ENCODE measurements at regions not wholly inside any gene's neighbourhood (a gene's known extent, or its start where the extent isn't known, plus 50 kb on each side); places are given as distances from the start of the nearest gene placed in this dataset.

DNA sequence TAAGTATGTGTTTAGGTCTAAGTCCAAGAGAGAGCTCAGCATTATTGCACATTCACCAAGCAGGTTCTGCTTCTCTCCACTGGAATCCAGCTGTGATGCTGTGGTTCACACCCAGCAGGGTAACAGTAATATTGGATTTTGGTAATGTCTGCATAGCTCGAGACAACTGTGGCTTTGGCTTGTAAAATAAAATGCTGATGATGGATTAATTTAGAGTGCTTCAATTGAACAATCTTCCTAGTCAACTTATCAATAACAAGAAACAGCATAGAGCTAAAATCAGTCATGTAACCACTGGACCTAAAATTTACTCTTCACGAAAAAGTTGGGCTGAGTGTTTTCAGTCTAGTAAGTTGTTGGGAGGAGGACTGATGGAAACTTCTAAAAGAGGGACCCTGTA lies 709.2 kb downstream of the TYW1 start:
- H3K9me3 ChIP-seq (ENCODE audit: control insufficient read depth, insufficient read depth, low read depth, low read length) = no peaks in the 10 kb centered on the region

DNA sequence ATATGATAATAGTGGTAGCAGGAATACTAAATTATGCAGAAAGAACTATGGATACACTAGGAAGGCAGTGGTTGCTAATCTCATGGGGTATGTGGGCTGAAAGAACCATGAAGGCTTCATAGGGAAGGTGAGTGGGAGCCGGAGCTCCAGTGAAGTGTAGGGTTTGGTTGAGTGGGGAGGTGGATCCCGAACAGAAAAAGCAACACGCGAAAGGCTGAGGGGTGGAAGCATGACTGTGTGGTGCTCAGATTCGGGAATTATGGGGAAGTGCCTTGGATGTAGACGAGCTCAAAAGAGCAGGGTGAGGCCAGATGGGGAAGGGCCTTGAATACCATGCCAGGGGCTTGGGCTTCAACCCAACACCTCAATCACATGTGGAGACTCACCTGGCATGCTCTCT lies 715.1 kb downstream of the TYW1 start:
- Histone ChIP-seq H3K4me3 (ENCODE audit: low read depth, low read length) (no peak overlapping the region), H3K27ac (ENCODE audit: extremely low read depth, low read depth, low read length) (no peak overlapping the region), H3K36me3 (ENCODE audit: control insufficient read depth in 2 of 2, insufficient read depth in 1 of 2, low read length in 2 of 2) (no peaks in the 10 kb centered on the region), H3K9me3 (ENCODE audit: control insufficient read depth, insufficient read depth, low read depth, low read length) (no peaks in the 10 kb centered on the region), H3K4me1 (ENCODE audit: control insufficient read depth, insufficient read depth, low read length) (no peaks in the 10 kb centered on the region)
- ChIA-PET POLR2A (no interaction called here), CTCF (no interaction called here)
- TF ChIP-seq ZNF768 (tag by site-specific recombination; IDR thresholded peaks at IDR 0.05) = no peak
- no peak for TF ChIP-seq ZNF624 (tag by site-specific recombination; IDR thresholded peaks at IDR 0.05)
- TF ChIP-seq ZEB2 (tag by site-specific recombination; IDR thresholded peaks at IDR 0.05) = no peak
- no peak for TF ChIP-seq KLF9 (tag by site-specific recombination; IDR thresholded peaks at IDR 0.05; ENCODE audit: low read depth)
- TF ChIP-seq, protein P1, sequence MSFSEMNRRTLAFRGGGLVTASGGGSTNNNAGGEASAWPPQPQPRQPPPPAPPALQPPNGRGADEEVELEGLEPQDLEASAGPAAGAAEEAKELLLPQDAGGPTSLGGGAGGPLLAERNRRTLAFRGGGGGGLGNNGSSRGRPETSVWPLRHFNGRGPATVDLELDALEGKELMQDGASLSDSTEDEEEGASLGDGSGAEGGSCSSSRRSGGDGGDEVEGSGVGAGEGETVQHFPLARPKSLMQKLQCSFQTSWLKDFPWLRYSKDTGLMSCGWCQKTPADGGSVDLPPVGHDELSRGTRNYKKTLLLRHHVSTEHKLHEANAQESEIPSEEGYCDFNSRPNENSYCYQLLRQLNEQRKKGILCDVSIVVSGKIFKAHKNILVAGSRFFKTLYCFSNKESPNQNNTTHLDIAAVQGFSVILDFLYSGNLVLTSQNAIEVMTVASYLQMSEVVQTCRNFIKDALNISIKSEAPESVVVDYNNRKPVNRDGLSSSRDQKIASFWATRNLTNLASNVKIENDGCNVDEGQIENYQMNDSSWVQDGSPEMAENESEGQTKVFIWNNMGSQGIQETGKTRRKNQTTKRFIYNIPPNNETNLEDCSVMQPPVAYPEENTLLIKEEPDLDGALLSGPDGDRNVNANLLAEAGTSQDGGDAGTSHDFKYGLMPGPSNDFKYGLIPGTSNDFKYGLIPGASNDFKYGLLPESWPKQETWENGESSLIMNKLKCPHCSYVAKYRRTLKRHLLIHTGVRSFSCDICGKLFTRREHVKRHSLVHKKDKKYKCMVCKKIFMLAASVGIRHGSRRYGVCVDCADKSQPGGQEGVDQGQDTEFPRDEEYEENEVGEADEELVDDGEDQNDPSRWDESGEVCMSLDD (tag by site-specific recombination; IDR thresholded peaks at IDR 0.05) = no peak
- TF ChIP-seq, protein P2, sequence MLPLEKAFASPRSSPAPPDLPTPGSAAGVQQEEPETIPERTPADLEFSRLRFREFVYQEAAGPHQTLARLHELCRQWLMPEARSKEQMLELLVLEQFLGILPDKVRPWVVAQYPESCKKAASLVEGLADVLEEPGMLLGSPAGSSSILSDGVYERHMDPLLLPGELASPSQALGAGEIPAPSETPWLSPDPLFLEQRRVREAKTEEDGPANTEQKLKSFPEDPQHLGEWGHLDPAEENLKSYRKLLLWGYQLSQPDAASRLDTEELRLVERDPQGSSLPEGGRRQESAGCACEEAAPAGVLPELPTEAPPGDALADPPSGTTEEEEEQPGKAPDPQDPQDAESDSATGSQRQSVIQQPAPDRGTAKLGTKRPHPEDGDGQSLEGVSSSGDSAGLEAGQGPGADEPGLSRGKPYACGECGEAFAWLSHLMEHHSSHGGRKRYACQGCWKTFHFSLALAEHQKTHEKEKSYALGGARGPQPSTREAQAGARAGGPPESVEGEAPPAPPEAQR (tag by site-specific recombination; IDR thresholded peaks at IDR 0.05) = no peak
- no peak for TF ChIP-seq SETDB1 (IDR thresholded peaks at IDR 0.05; ENCODE audit: insufficient read length, low read length)
- TF ChIP-seq ZNF664 (tag by site-specific recombination; IDR thresholded peaks at IDR 0.05) = no peak
- no peak for TF ChIP-seq ZNF157 (tag by site-specific recombination; IDR thresholded peaks at IDR 0.05)
- TF ChIP-seq ZNF521 (tag by site-specific recombination; IDR thresholded peaks at IDR 0.05) = no peak
- TF ChIP-seq ZNF16 (tag by site-specific recombination; IDR thresholded peaks at IDR 0.05; ENCODE audit: low read depth) = no peak

More for the DNA sequence above, 709.2 kb downstream of the TYW1 start:
- ChIA-PET POLR2A (no interaction called here), CTCF (interaction anchor here (0.6 to 0.7 kb wide), 2 partner anchors 139 to 496 kb away, joined by 3 to 4 read pairs; no protein-coding TSS in a partner anchor)
- no peaks in the 10 kb centered on the region for H3K36me3 ChIP-seq (ENCODE audit: control insufficient read depth in 2 of 2, insufficient read depth in 1 of 2, low read length in 2 of 2)
- TF ChIP-seq ZNF561 (tag by site-specific recombination; IDR thresholded peaks at IDR 0.05; ENCODE audit: borderline replicate concordance) (no peak), ZNF548 (tag by site-specific recombination; IDR thresholded peaks at IDR 0.05) (no peak), ZNF580 (tag by site-specific recombination; IDR thresholded peaks at IDR 0.05) (no peak), OVOL3 (tag by site-specific recombination; IDR thresholded peaks at IDR 0.05) (no peak), MZF1 (tag by site-specific recombination; IDR thresholded peaks at IDR 0.05; ENCODE audit: borderline replicate concordance) (no peak), ZBTB8A (tag by site-specific recombination; IDR thresholded peaks at IDR 0.05) (no peak), ZNF530 (tag by site-specific recombination; IDR thresholded peaks at IDR 0.05; ENCODE audit: low read depth) (no peak), ZNF677 (tag by site-specific recombination; IDR thresholded peaks at IDR 0.05) (no peak), ZNF184 (tag by site-specific recombination; IDR thresholded peaks at IDR 0.05) (no peak), ZNF792 (tag by site-specific recombination; IDR thresholded peaks at IDR 0.05) (no peak), ZNF148 (tag by site-specific recombination; IDR thresholded peaks at IDR 0.05; ENCODE audit: borderline replicate concordance) (no peak)
- TF ChIP-seq, protein P3, sequence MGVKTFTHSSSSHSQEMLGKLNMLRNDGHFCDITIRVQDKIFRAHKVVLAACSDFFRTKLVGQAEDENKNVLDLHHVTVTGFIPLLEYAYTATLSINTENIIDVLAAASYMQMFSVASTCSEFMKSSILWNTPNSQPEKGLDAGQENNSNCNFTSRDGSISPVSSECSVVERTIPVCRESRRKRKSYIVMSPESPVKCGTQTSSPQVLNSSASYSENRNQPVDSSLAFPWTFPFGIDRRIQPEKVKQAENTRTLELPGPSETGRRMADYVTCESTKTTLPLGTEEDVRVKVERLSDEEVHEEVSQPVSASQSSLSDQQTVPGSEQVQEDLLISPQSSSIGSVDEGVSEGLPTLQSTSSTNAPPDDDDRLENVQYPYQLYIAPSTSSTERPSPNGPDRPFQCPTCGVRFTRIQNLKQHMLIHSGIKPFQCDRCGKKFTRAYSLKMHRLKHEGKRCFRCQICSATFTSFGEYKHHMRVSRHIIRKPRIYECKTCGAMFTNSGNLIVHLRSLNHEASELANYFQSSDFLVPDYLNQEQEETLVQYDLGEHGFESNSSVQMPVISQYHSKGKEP (tag by site-specific recombination; IDR thresholded peaks at IDR 0.05) = no peak
- TF ChIP-seq, protein P4, sequence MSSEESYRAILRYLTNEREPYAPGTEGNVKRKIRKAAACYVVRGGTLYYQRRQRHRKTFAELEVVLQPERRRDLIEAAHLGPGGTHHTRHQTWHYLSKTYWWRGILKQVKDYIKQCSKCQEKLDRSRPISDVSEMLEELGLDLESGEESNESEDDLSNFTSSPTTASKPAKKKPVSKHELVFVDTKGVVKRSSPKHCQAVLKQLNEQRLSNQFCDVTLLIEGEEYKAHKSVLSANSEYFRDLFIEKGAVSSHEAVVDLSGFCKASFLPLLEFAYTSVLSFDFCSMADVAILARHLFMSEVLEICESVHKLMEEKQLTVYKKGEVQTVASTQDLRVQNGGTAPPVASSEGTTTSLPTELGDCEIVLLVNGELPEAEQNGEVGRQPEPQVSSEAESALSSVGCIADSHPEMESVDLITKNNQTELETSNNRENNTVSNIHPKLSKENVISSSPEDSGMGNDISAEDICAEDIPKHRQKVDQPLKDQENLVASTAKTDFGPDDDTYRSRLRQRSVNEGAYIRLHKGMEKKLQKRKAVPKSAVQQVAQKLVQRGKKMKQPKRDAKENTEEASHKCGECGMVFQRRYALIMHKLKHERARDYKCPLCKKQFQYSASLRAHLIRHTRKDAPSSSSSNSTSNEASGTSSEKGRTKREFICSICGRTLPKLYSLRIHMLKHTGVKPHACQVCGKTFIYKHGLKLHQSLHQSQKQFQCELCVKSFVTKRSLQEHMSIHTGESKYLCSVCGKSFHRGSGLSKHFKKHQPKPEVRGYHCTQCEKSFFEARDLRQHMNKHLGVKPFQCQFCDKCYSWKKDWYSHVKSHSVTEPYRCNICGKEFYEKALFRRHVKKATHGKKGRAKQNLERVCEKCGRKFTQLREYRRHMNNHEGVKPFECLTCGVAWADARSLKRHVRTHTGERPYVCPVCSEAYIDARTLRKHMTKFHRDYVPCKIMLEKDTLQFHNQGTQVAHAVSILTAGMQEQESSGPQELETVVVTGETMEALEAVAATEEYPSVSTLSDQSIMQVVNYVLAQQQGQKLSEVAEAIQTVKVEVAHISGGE (tag by site-specific recombination; conservative IDR thresholded peaks at IDR 0.05; ENCODE audit: low read depth) = no peak
- H3K27ac ChIP-seq (ENCODE audit: extremely low read depth, low read depth, low read length) = no peak overlapping the region
- no peak overlapping the region for H3K4me3 ChIP-seq (ENCODE audit: low read depth, low read length)
- no peaks in the 10 kb centered on the region for H3K4me1 ChIP-seq (ENCODE audit: control insufficient read depth, insufficient read depth, low read length)

Data from HEK293 (cell line).